ENCODE measurements at regions not wholly inside any gene's neighbourhood (a gene's known extent, or its start where the extent isn't known, plus 50 kb on each side); places are given as distances from the start of the nearest gene placed in this dataset.

GRCh38 chr3:26525013-26525412, 97.6 kb upstream of the LRRC3B start:
- no peak for DNase-seq

- DNase-seq: no peak
Observed at GRCh38 chr3:26535151-26535550, 87.4 kb upstream of the LRRC3B start.

GRCh38 chr3:26536955-26537354, 85.6 kb upstream of the LRRC3B start:
- no peak for DNase-seq

GRCh38 chr3:26550413-26550812, 72.2 kb upstream of the LRRC3B start:
- no peak for DNase-seq

- no peak for DNase-seq
Observed at GRCh38 chr3:26556637-26557036, 65.9 kb upstream of the LRRC3B start.

- no peak for DNase-seq
Observed at GRCh38 chr3:26558257-26558656, 64.3 kb upstream of the LRRC3B start.

- peak; percentile 38 for DNase-seq
Observed at GRCh38 chr3:26559227-26559626, 63.3 kb upstream of the LRRC3B start.

- peak; percentile 2 for DNase-seq
Observed at GRCh38 chr3:26560081-26560480, 62.5 kb upstream of the LRRC3B start.

GRCh38 chr3:26562021-26562768, 60.4 kb upstream of the LRRC3B start:
- peak; percentile 48 for DNase-seq

All from tongue (tissue), 1 donor.